OCI-LY7 (cell line): ENCODE measurements at regions not wholly inside any gene's neighbourhood (a gene's known extent, or its start where the extent isn't known, plus 50 kb on each side); places are given as distances from the start of the nearest gene placed in this dataset.

Source experiments
- BruUV-seq: library from RNA; stranded (reverse); fragments of 400-500 nt; replicated peaks from 2 replicates; lab custom pipeline; 2021; lab: Mats Ljungman, UMichigan
- CTCF ChIA-PET: fragments of 300-600 bp; sonication (Branson Sonifier 250); formaldehyde crosslinking; loops from one replicate; lab custom pipeline; 2022; ENCODE audit warnings: antibody characterized with exemption; ENCODE audit not compliant: unreplicated experiment; lab: Charles Lee
- POLR2A ChIA-PET: fragments of 300-600 bp; sonication (Branson Sonifier 250); formaldehyde crosslinking; loops from one replicate; lab custom pipeline; 2022; ENCODE audit warnings: antibody characterized with exemption; lab: Charles Lee
- DNase-seq: peaks from one replicate; pipeline ENCODE4 v3.0.0-alpha.2; 2015; ENCODE audit warnings: low spot score
- H2AFZ ChIP-seq: fragments of 200-600 bp; sonication (generic), shearing (Covaris generic); 2 replicates; pipeline ENCODE4 v1.6.1; 2014; ENCODE audit warnings: mild to moderate bottlenecking, antibody characterized with exemption, low read length, moderate library complexity
- H3K27ac ChIP-seq: fragments of 200-600 bp; sonication (generic); 2 replicates; pipeline ENCODE4 v1.5.1; 2014; ENCODE audit warnings: mixed run types, low read depth, mild to moderate bottlenecking, moderate library complexity, low read length, inconsistent platforms; ENCODE audit not compliant: poor library complexity, severe bottlenecking
- H3K36me3 ChIP-seq: fragments of 200-600 bp; sonication (generic); 2 replicates; pipeline ENCODE4 v1.6.1; 2014; ENCODE audit warnings: mild to moderate bottlenecking, antibody characterized with exemption, low read length, moderate library complexity, mixed read lengths; ENCODE audit not compliant: insufficient read depth
- H3K4me1 ChIP-seq: fragments of 200-600 bp; sonication (generic); 2 replicates; pipeline ENCODE4 v1.5.1; 2014; ENCODE audit warnings: mild to moderate bottlenecking, low read length; ENCODE audit not compliant: insufficient read depth, poor library complexity, severe bottlenecking
- H3K4me2 ChIP-seq: fragments of 200-600 bp; sonication (generic); 2 replicates; pipeline ENCODE4 v1.6.1; 2014; ENCODE audit warnings: mild to moderate bottlenecking, low read length
- H3K4me3 ChIP-seq: fragments of 200-600 bp; sonication (generic); 2 replicates; pipeline ENCODE4 v1.5.1; 2014; ENCODE audit warnings: mild to moderate bottlenecking, low read depth, low read length; ENCODE audit not compliant: poor library complexity, severe bottlenecking
- H3K79me2 ChIP-seq: fragments of 200-600 bp; sonication (generic); 2 replicates; pipeline ENCODE4 v1.6.1; 2016; ENCODE audit warnings: low read depth, mild to moderate bottlenecking, low read length, moderate library complexity, mixed read lengths; ENCODE audit not compliant: insufficient read depth
- H3K9me2 ChIP-seq: fragments of 200-600 bp; sonication (generic); 2 replicates; pipeline ENCODE4 v1.6.1; 2016; ENCODE audit warnings: mild to moderate bottlenecking, low read length, mixed read lengths; ENCODE audit not compliant: insufficient read depth
- H3K9me3 ChIP-seq: fragments of 200-600 bp; sonication (generic); 2 replicates; pipeline ENCODE4 v1.6.1; 2014; ENCODE audit warnings: mild to moderate bottlenecking, mixed run types, low read length, mixed read lengths
- H4K20me1 ChIP-seq: fragments of 200-600 bp; sonication (generic); 2 replicates; pipeline ENCODE4 v1.6.1; 2014; ENCODE audit warnings: mild to moderate bottlenecking, antibody characterized with exemption, low read length, moderate library complexity, mixed read lengths; ENCODE audit not compliant: insufficient read depth
- CTCF ChIP-seq: fragments of 200-600 bp; sonication (generic); conservative IDR thresholded peaks from 2 replicates; pipeline ENCODE4 v1.5.1; 2014; ENCODE audit warnings: mild to moderate bottlenecking, antibody characterized with exemption, low read length, moderate library complexity, mixed read lengths
- EZH2phosphoT487 ChIP-seq: fragments of 200-600 bp; sonication (generic); IDR thresholded peaks from 2 replicates; pipeline ENCODE4 v1.6.1; 2018; ENCODE audit warnings: low read depth, borderline replicate concordance, mild to moderate bottlenecking, mixed run types, antibody characterized with exemption, low read length, moderate library complexity, mixed read lengths
- intact Hi-C: fragments of 100-400 bp; cut with micrococcal nuclease; formaldehyde crosslinking; loops from one replicate; pipeline ENCODE4 v1.10.0; 2022; ENCODE audit not compliant: unreplicated experiment

- H4K20me1 ChIP-seq, result no peaks in the 10 kb centered on the region
- ChIA-PET CTCF (interaction anchor here (0.8 kb wide), 1 partner anchor 42 kb away, joined by 3 read pairs; no protein-coding TSS in a partner anchor), POLR2A (interaction anchor here (0.5 to 2.0 kb wide), 20 partner anchors 9 to 127 kb away, joined by 3 to 7 read pairs (median 3); partner anchors contain the start of gene HNRNPU)
- TF ChIP-seq EZH2phosphoT487 (no peak), CTCF (no peak)
- H2AFZ ChIP-seq, result no peak overlapping the region
- H3K79me2 ChIP-seq, result peaks cover 7% of the 10 kb centered on the region; the same call in 1 of the 2 replicates
- H3K4me1 ChIP-seq, result peaks cover 29% of the 10 kb centered on the region
- no peak for DNase-seq
- BruUV-seq, result no TSS peak
- no peaks in the 10 kb centered on the region for H3K36me3 ChIP-seq
- no peak overlapping the region for H3K27ac ChIP-seq
- intact Hi-C loops, result no loop called here
- H3K9me2 ChIP-seq, result no peaks in the 10 kb centered on the region
- H3K4me2 ChIP-seq, result no peak overlapping the region
- H3K9me3 ChIP-seq, result no peaks in the 10 kb centered on the region
- H3K4me3 ChIP-seq, result no peak overlapping the region
Observed at GRCh38 chr1:244964112-244964971, 100.0 kb upstream of the HNRNPU start.

- H3K9me3 ChIP-seq, result no peaks in the 10 kb centered on the region
- intact Hi-C loops, result no loop called here
- H3K79me2 ChIP-seq, result no peaks in the 10 kb centered on the region
- no peak overlapping the region for H3K4me3 ChIP-seq
- no TSS peak for BruUV-seq
- no peaks in the 10 kb centered on the region for H4K20me1 ChIP-seq
- ChIA-PET POLR2A (interaction anchor here (0.7 to 2.0 kb wide), 9 partner anchors 10 to 110 kb away, joined by 3 to 5 read pairs (median 3); no protein-coding TSS in a partner anchor), CTCF (no interaction called here)
- no peaks in the 10 kb centered on the region for H3K9me2 ChIP-seq
- DNase-seq, result no peak
- no peak overlapping the region for H3K4me2 ChIP-seq
- no peak overlapping the region for H3K27ac ChIP-seq
- H3K36me3 ChIP-seq, result no peaks in the 10 kb centered on the region
- peaks cover 23% of the 10 kb centered on the region for H3K4me1 ChIP-seq
- TF ChIP-seq EZH2phosphoT487, result no peak
- no peak for TF ChIP-seq CTCF
- no peak overlapping the region for H2AFZ ChIP-seq
Observed at GRCh38 chr1:244963231-244963826, 99.0 kb upstream of the HNRNPU start.
